Fibroblast of skin of left quadriceps (primary cell): ENCODE measurements at regions not wholly inside any gene's neighbourhood (a gene's known extent, or its start where the extent isn't known, plus 50 kb on each side); places are given as distances from the start of the nearest gene placed in this dataset.
"Not testable (repeated sequence)": the region's sequence is repeated elsewhere in the genome, so short reads cannot be mapped to it uniquely, and the experiment has no call there.

Experiments used
- DNase-seq, 2 experiments: peaks; one replicate each; pipeline ENCODE4 v3.0.0-alpha.2; 2013; ENCODE audit warnings: low read depth in 2 of 2

GRCh38 chr16:88148078-88148477 lies 196.8 kb downstream of the BANP start:
- DNase-seq = not testable (repeated sequence)

- DNase-seq = not testable (repeated sequence)
Observed at GRCh38 chr16:88148682-88149081, 197.4 kb downstream of the BANP start.

GRCh38 chr16:88149158-88149603 lies 197.9 kb downstream of the BANP start:
- not testable (repeated sequence) for DNase-seq

GRCh38 chr16:88149663-88150062 lies 198.4 kb downstream of the BANP start:
- not testable (repeated sequence) for DNase-seq

- DNase-seq = not testable (repeated sequence)
Observed at GRCh38 chr16:88150456-88151128, 199.4 kb downstream of the BANP start.

- DNase-seq = not testable (repeated sequence)
Observed at GRCh38 chr16:88151129-88151499, 199.9 kb downstream of the BANP start.

- not testable (repeated sequence) for DNase-seq
Observed at GRCh38 chr16:88151859-88152843, 200.9 kb downstream of the BANP start.

GRCh38 chr16:88152879-88153278 lies 201.6 kb downstream of the BANP start:
- not testable (repeated sequence) for DNase-seq

- DNase-seq = not testable (repeated sequence)
Observed at GRCh38 chr16:88153516-88153915, 202.3 kb downstream of the BANP start.

- DNase-seq = not testable (repeated sequence)
Observed at GRCh38 chr16:88154886-88155285, 203.7 kb downstream of the BANP start.

- not testable (repeated sequence) for DNase-seq
Observed at GRCh38 chr16:88155681-88156080, 204.4 kb downstream of the BANP start.

- DNase-seq = not testable (repeated sequence)
Observed at GRCh38 chr16:88156640-88157283, 205.5 kb downstream of the BANP start.

GRCh38 chr16:88157686-88158085 lies 206.5 kb downstream of the BANP start:
- DNase-seq = not testable (repeated sequence)

GRCh38 chr16:88158256-88159045 lies 207.2 kb downstream of the BANP start:
- not testable (repeated sequence) for DNase-seq

- DNase-seq = not testable (repeated sequence)
Observed at GRCh38 chr16:88159046-88159896, 208.0 kb downstream of the BANP start.

- not testable (repeated sequence) for DNase-seq
Observed at GRCh38 chr16:88159897-88160335, 208.7 kb downstream of the BANP start.

GRCh38 chr16:88161191-88161590 lies 210.0 kb downstream of the BANP start:
- not testable (repeated sequence) for DNase-seq

- not testable (repeated sequence) for DNase-seq
Observed at GRCh38 chr16:88161623-88162275, 210.5 kb downstream of the BANP start.

GRCh38 chr16:88162778-88163177 lies 211.5 kb downstream of the BANP start:
- DNase-seq = not testable (repeated sequence)
